GM18519 (cell line): ENCODE measurements at regions not wholly inside any gene's neighbourhood (a gene's known extent, or its start where the extent isn't known, plus 50 kb on each side); places are given as distances from the start of the nearest gene placed in this dataset.

Experiments used
- ATAC-seq: cut with Tn5 transposase; IDR thresholded peaks from one replicate; pipeline ENCODE4 v1.9.1; 2021; ENCODE audit warnings: mild to moderate bottlenecking, moderate library complexity; ENCODE audit not compliant: unreplicated experiment, low FRiP score

- no peak for ATAC-seq
Observed at GRCh38 chr7:117929237-117929636, 56.0 kb upstream of the CTTNBP2 start.

GRCh38 chr7:117931314-117931713 lies 58.1 kb upstream of the CTTNBP2 start:
- no peak for ATAC-seq

- no peak for ATAC-seq
Observed at GRCh38 chr7:117937049-117937752, 64.0 kb upstream of the CTTNBP2 start.

- ATAC-seq = no peak
Observed at GRCh38 chr7:117937753-117938483, 64.7 kb upstream of the CTTNBP2 start.

GRCh38 chr7:117941138-117941810 lies 68.0 kb upstream of the CTTNBP2 start:
- no peak for ATAC-seq

GRCh38 chr7:117942780-117943179 lies 69.5 kb upstream of the CTTNBP2 start:
- no peak for ATAC-seq

GRCh38 chr7:117944886-117945285 lies 71.6 kb upstream of the CTTNBP2 start:
- ATAC-seq = no peak

- ATAC-seq = no peak
Observed at GRCh38 chr7:117946151-117946633, 73.0 kb upstream of the CTTNBP2 start.

GRCh38 chr7:117949232-117949631 lies 76.0 kb upstream of the CTTNBP2 start:
- ATAC-seq = no peak

- ATAC-seq = no peak
Observed at GRCh38 chr7:117950601-117951260, 77.5 kb upstream of the CTTNBP2 start.

- no peak for ATAC-seq
Observed at GRCh38 chr7:117951285-117951684, 78.0 kb upstream of the CTTNBP2 start.

GRCh38 chr7:117951691-117952280 lies 78.5 kb upstream of the CTTNBP2 start:
- ATAC-seq = no peak

- ATAC-seq = no peak
Observed at GRCh38 chr7:117955046-117955445, 81.8 kb upstream of the CTTNBP2 start.

GRCh38 chr7:117960351-117960750 lies 87.1 kb upstream of the CTTNBP2 start:
- no peak for ATAC-seq

GRCh38 chr7:117961235-117961634 lies 88.0 kb upstream of the CTTNBP2 start:
- no peak for ATAC-seq

GRCh38 chr7:117962366-117962994 lies 89.2 kb upstream of the CTTNBP2 start:
- ATAC-seq = no peak

- no peak for ATAC-seq
Observed at GRCh38 chr7:117963264-117964197, 90.3 kb upstream of the CTTNBP2 start.

GRCh38 chr7:117970801-117971200 lies 97.6 kb upstream of the CTTNBP2 start:
- ATAC-seq = no peak
